ENCODE measurements at regions not wholly inside any gene's neighbourhood (a gene's known extent, or its start where the extent isn't known, plus 50 kb on each side); places are given as distances from the start of the nearest gene placed in this dataset.

GRCh38 chr1:11400155-11400554 lies 78.8 kb upstream of the DISP3 start:
- Histone ChIP-seq H4K20me1 (replicated peaks; ENCODE audit: insufficient read depth) (no peaks in the 10 kb centered on the region), H3K36me3 (ENCODE audit: insufficient read depth) (no peaks in the 10 kb centered on the region), H2AFZ (no peak overlapping the region), H3K4me3 (no peak overlapping the region), H3F3A (replicated peaks; ENCODE audit: low read depth) (no peaks in the 10 kb centered on the region), H3K79me2 (replicated peaks; ENCODE audit: insufficient read depth) (no peaks in the 10 kb centered on the region), H3K27me3 (ENCODE audit: insufficient read depth) (no peaks in the 10 kb centered on the region), H3K27ac (ENCODE audit: low read depth) (no peak overlapping the region), H3K4me1 (ENCODE audit: insufficient read depth) (no peaks in the 10 kb centered on the region), H3K4me2 (no peak overlapping the region), H3K9me2 (ENCODE audit: insufficient read depth) (no peaks in the 10 kb centered on the region)
- no peak for DNase-seq (ENCODE audit: low spot score)
- Mint-ChIP-seq H3K9me3 (peaks cover 7% of the 10 kb centered on the region; the same call in 2 of the 3 replicates), H3K4me3 (no peak overlapping the region), H3K27me3 (ENCODE audit: insufficient read depth, low read depth, poor library complexity) (no peaks in the 10 kb centered on the region), H3K4me1 (peaks cover 11% of the 10 kb centered on the region), H3K36me3 (ENCODE audit: low read depth) (peaks cover 3% of the 10 kb centered on the region; the same call in 1 of the 3 replicates), H3K27ac (no peak overlapping the region)
- ATAC-seq = no peak
- TF ChIP-seq NANOG (IDR thresholded peaks at IDR 0.05; ENCODE audit: borderline replicate concordance) = no peak
- no peak for TF ChIP-seq CREB1 (CRISPR knock-in tag; IDR thresholded peaks at IDR 0.05; ENCODE audit: low read depth)
- no peak for TF ChIP-seq ZNF462 (CRISPR knock-in tag; IDR thresholded peaks at IDR 0.05)
- TF ChIP-seq JUNB (IDR thresholded peaks at IDR 0.05; ENCODE audit: unreplicated experiment) = no peak
- no peak for TF ChIP-seq EZH2 (IDR thresholded peaks at IDR 0.05; ENCODE audit: low read depth, unreplicated experiment)
- TF ChIP-seq, protein P1, sequence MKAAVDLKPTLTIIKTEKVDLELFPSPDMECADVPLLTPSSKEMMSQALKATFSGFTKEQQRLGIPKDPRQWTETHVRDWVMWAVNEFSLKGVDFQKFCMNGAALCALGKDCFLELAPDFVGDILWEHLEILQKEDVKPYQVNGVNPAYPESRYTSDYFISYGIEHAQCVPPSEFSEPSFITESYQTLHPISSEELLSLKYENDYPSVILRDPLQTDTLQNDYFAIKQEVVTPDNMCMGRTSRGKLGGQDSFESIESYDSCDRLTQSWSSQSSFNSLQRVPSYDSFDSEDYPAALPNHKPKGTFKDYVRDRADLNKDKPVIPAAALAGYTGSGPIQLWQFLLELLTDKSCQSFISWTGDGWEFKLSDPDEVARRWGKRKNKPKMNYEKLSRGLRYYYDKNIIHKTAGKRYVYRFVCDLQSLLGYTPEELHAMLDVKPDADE (IDR thresholded peaks at IDR 0.05) = no peak
- TF ChIP-seq STAT1 (IDR thresholded peaks at IDR 0.05; ENCODE audit: unreplicated experiment) = no peak
- TF ChIP-seq, protein P2, sequence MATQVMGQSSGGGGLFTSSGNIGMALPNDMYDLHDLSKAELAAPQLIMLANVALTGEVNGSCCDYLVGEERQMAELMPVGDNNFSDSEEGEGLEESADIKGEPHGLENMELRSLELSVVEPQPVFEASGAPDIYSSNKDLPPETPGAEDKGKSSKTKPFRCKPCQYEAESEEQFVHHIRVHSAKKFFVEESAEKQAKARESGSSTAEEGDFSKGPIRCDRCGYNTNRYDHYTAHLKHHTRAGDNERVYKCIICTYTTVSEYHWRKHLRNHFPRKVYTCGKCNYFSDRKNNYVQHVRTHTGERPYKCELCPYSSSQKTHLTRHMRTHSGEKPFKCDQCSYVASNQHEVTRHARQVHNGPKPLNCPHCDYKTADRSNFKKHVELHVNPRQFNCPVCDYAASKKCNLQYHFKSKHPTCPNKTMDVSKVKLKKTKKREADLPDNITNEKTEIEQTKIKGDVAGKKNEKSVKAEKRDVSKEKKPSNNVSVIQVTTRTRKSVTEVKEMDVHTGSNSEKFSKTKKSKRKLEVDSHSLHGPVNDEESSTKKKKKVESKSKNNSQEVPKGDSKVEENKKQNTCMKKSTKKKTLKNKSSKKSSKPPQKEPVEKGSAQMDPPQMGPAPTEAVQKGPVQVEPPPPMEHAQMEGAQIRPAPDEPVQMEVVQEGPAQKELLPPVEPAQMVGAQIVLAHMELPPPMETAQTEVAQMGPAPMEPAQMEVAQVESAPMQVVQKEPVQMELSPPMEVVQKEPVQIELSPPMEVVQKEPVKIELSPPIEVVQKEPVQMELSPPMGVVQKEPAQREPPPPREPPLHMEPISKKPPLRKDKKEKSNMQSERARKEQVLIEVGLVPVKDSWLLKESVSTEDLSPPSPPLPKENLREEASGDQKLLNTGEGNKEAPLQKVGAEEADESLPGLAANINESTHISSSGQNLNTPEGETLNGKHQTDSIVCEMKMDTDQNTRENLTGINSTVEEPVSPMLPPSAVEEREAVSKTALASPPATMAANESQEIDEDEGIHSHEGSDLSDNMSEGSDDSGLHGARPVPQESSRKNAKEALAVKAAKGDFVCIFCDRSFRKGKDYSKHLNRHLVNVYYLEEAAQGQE (IDR thresholded peaks at IDR 0.05; ENCODE audit: unreplicated experiment) = no peak
- no peak for TF ChIP-seq POLR2AphosphoS5 (IDR thresholded peaks at IDR 0.05; ENCODE audit: low read depth)
- no peak for TF ChIP-seq ZNF114 (CRISPR knock-in tag; IDR thresholded peaks at IDR 0.05)
- no peak for TF ChIP-seq ZNF331 (CRISPR knock-in tag; IDR thresholded peaks at IDR 0.05; ENCODE audit: low read depth)
- no peak for TF ChIP-seq CTCF (conservative IDR thresholded peaks at IDR 0.05; ENCODE audit: low read depth in 2 of 2)
- TF ChIP-seq EZH2phosphoT487 (IDR thresholded peaks at IDR 0.05; ENCODE audit: unreplicated experiment) = no peak

Data from GM23338 (cell line).